Mesendoderm (in vitro differentiated cells): ENCODE measurements at regions not wholly inside any gene's neighbourhood (a gene's known extent, or its start where the extent isn't known, plus 50 kb on each side); places are given as distances from the start of the nearest gene placed in this dataset.
A peak's percentile ranks its signal among the peaks of the same experiment; 100 is the strongest.

Experiments
- DNase-seq: peaks from one replicate; pipeline ENCODE4 v3.0.0; 2013
- H2AK5ac ChIP-seq: 2 replicates; pipeline ENCODE4 v1.6.1; 2013; ENCODE audit warnings: low read length, inconsistent platforms
- H2BK120ac ChIP-seq: 2 replicates; pipeline ENCODE4 v1.6.1; 2013; ENCODE audit warnings: low read depth, mild to moderate bottlenecking, low read length, moderate library complexity, mixed read lengths
- H2BK15ac ChIP-seq: replicated peaks from 2 replicates; pipeline ENCODE4 v1.6.1; 2013; ENCODE audit warnings: low read depth, mild to moderate bottlenecking, moderate library complexity
- H2BK5ac ChIP-seq: 2 replicates; pipeline ENCODE4 v1.6.1; 2013; ENCODE audit warnings: low read length, inconsistent platforms
- H3K18ac ChIP-seq: 2 replicates; pipeline ENCODE4 v1.6.1; 2013; ENCODE audit warnings: mild to moderate bottlenecking, low read length, mixed read lengths
- H3K23ac ChIP-seq: one replicate; pipeline ENCODE4 v1.6.1; 2013; ENCODE audit warnings: low read length
- H3K27ac ChIP-seq: 2 replicates; pipeline ENCODE4 v1.5.1; 2013; ENCODE audit warnings: low read depth, mild to moderate bottlenecking, inconsistent platforms, low read length, moderate library complexity
- H3K27me3 ChIP-seq: 2 replicates; pipeline ENCODE4 v1.6.1; 2013; ENCODE audit warnings: low read length, control low read depth, mild to moderate bottlenecking, inconsistent platforms; ENCODE audit not compliant: insufficient read depth, poor library complexity
- H3K36me3 ChIP-seq: 2 replicates; pipeline ENCODE4 v1.6.1; 2013; ENCODE audit warnings: low read length, inconsistent platforms; ENCODE audit not compliant: control insufficient read depth, insufficient read depth
- H3K4ac ChIP-seq: one replicate; pipeline ENCODE4 v1.6.1; 2013; ENCODE audit warnings: low read depth, mild to moderate bottlenecking, low read length, moderate library complexity
- H3K4me1 ChIP-seq: 2 replicates; pipeline ENCODE4 v1.6.1; 2013; ENCODE audit warnings: low read depth, low read length, inconsistent platforms; ENCODE audit not compliant: control insufficient read depth
- H3K4me2 ChIP-seq: 2 replicates; pipeline ENCODE4 v1.6.1; 2013; ENCODE audit warnings: low read length
- H3K4me3 ChIP-seq: 2 replicates; pipeline ENCODE4 v1.5.1; 2013; ENCODE audit warnings: mild to moderate bottlenecking, low read length
- H3K56ac ChIP-seq: one replicate; pipeline ENCODE4 v1.6.1; 2013; ENCODE audit warnings: low read length
- H3K79me1 ChIP-seq: 2 replicates; pipeline ENCODE4 v1.6.1; 2013; ENCODE audit warnings: low read length, inconsistent platforms
- H3K79me2 ChIP-seq: 2 replicates; pipeline ENCODE4 v1.6.1; 2013; ENCODE audit warnings: mild to moderate bottlenecking, low read length; ENCODE audit not compliant: control insufficient read depth, insufficient read depth
- H3K9ac ChIP-seq: 2 replicates; pipeline ENCODE4 v1.6.1; 2013; ENCODE audit warnings: low read length, inconsistent platforms
- H4K5ac ChIP-seq: one replicate; pipeline ENCODE4 v1.6.1; 2013; ENCODE audit warnings: low read length
- H4K8ac ChIP-seq: one replicate; pipeline ENCODE4 v1.6.1; 2013; ENCODE audit warnings: low read depth, mild to moderate bottlenecking, control low read depth, low read length, moderate library complexity
- WGBS: extraction: QIAGEN DNeasy Blood & Tissue Kit; methylation state at CpG from one replicate; pipeline ENCODE4 v1.1.7; 2013; ENCODE audit warnings: low lambda C conversion rate, missing lambda C conversion rate; ENCODE audit not compliant: insufficient coverage; ENCODE audit errors: extremely low coverage; 5-methylcytosine and 5-hydroxymethylcytosine counted together

DNA sequence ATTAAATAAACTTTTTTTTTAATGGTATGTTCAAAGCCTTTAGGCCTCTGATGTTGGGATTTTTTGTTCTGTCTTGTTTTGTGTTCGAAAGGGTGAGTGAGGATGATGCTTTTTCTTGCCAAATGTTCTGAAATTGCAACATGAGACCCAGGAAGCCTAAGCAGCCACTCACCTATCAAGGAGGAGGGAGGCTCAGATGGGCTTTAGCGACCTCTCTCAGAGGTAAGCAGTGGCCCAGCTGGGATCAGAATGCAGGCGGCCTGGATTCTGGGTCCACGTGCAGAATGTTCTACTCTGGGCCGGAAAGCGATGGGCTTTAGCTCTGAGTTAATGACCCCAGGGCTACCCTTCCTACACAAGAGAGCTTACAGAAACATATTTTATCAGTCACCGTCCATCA, 386.6 kb downstream of the SOX9 start:
- Histone ChIP-seq H3K36me3 (no peaks in the 10 kb centered on the region), H2BK5ac (no peak overlapping the region), H3K9ac (no peak overlapping the region), H3K4ac (no peak overlapping the region), H2BK120ac (no peak overlapping the region), H3K56ac (no peak overlapping the region), H3K4me2 (no peak overlapping the region), H3K79me2 (no peaks in the 10 kb centered on the region), H2AK5ac (no peak overlapping the region), H4K5ac (no peak overlapping the region), H3K18ac (no peak overlapping the region), H3K4me3 (no peak overlapping the region), H4K8ac (no peak overlapping the region), H3K4me1 (peaks cover 2% of the 10 kb centered on the region), H3K27ac (no peak overlapping the region), H3K23ac (no peak overlapping the region), H3K79me1 (no peaks in the 10 kb centered on the region), H2BK15ac (no peak overlapping the region), H3K27me3 (no peaks in the 10 kb centered on the region)
- DNase-seq: no peak
- no CpG with 5 or more reads among the region's 7 CpGs for WGBS

DNA sequence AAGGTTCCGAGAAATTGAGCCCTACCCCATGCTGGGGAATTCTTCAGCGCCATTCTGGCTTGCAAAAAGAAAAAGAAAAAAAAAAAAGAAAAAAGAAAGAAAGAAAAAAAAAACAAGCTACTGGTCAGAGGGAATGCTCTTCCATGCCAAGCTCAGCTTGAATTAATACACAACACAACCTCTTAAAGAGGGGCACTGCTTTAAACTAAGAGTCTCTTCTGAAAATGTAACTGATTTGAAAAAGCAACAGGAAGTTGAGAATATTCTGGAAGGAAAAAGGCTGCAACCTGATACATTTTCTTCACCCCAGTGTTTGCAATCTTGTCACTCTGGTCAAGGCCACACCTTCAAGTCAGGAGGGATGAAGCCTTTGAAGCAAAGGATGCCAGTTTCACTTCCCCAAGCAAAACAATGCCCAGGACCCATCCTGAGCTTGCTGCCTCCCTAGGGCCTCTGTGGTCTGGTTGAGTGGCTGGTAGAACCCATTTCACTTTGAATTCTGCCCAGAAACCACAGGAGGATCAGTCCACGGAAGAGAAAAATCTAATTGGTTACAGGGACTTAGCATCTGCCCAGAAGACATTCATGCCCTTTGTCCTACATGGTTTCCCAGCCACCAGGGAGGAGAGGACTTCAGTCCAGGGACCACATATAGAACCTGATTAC, 389.7 kb downstream of the SOX9 start:
- Histone ChIP-seq H2AK5ac (no peak overlapping the region), H3K4me3 (no peak overlapping the region), H3K23ac (no peak overlapping the region), H3K27ac (no peak overlapping the region), H3K36me3 (no peaks in the 10 kb centered on the region), H3K4ac (no peak overlapping the region), H3K4me1 (no peaks in the 10 kb centered on the region), H3K9ac (no peak overlapping the region), H4K8ac (no peak overlapping the region), H3K27me3 (no peaks in the 10 kb centered on the region), H2BK5ac (no peak overlapping the region), H3K18ac (no peak overlapping the region), H3K79me2 (no peaks in the 10 kb centered on the region), H4K5ac (no peak overlapping the region), H3K79me1 (no peaks in the 10 kb centered on the region), H2BK120ac (no peak overlapping the region), H3K4me2 (no peak overlapping the region), H3K56ac (no peak overlapping the region), H2BK15ac (no peak overlapping the region)
- no CpG with 5 or more reads among the region's 3 CpGs for WGBS
- DNase-seq: no peak

- no peak overlapping the region for H3K4me2 ChIP-seq
- H3K4ac ChIP-seq: no peak overlapping the region
- no peak overlapping the region for H3K23ac ChIP-seq
- no peak overlapping the region for H3K18ac ChIP-seq
- H4K5ac ChIP-seq: no peak overlapping the region
- no peaks in the 10 kb centered on the region for H3K4me1 ChIP-seq
- no peaks in the 10 kb centered on the region for H3K79me1 ChIP-seq
- H2BK15ac ChIP-seq: no peak overlapping the region
- no peak overlapping the region for H3K56ac ChIP-seq
- no peaks in the 10 kb centered on the region for H3K27me3 ChIP-seq
- no peaks in the 10 kb centered on the region for H3K36me3 ChIP-seq
- H3K79me2 ChIP-seq: no peaks in the 10 kb centered on the region
- no peak for DNase-seq
- no peak overlapping the region for H2BK120ac ChIP-seq
- no peak overlapping the region for H3K4me3 ChIP-seq
- no peak overlapping the region for H3K27ac ChIP-seq
- WGBS: no CpG with 5 or more reads among the region's 7 CpGs
- no peak overlapping the region for H2AK5ac ChIP-seq
- H3K9ac ChIP-seq: no peak overlapping the region
- no peak overlapping the region for H4K8ac ChIP-seq
- H2BK5ac ChIP-seq: no peak overlapping the region
Observed at GRCh38 chr17:72511242-72511641, 390.4 kb downstream of the SOX9 start.

DNA sequence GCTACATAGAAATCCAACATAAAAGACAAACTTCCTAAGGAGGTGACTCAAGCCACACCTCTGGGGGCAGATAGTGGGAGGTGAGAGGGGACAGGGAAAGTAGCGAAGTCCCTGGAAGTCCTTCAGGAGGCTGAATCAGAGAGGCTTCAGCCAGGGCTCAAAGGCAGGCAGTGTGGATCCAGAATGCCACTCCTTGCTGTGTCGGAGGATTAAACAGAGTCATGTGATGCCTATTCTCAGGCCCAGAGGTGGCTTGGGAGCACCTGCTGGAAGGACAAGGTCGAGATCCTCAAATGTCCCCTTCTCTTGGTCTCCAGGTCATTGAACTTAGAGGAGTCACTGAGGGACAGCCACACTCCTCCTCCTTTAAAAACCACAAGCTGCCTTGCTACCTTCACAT, 391.1 kb downstream of the SOX9 start:
- Histone ChIP-seq H3K56ac (no peak overlapping the region), H2AK5ac (no peak overlapping the region), H3K4me1 (no peaks in the 10 kb centered on the region), H2BK15ac (no peak overlapping the region), H3K9ac (no peak overlapping the region), H3K79me2 (no peaks in the 10 kb centered on the region), H3K27me3 (no peaks in the 10 kb centered on the region), H2BK5ac (no peak overlapping the region), H4K8ac (no peak overlapping the region), H3K4me2 (no peak overlapping the region), H3K18ac (no peak overlapping the region), H3K23ac (no peak overlapping the region), H3K36me3 (no peaks in the 10 kb centered on the region), H3K27ac (no peak overlapping the region), H4K5ac (no peak overlapping the region), H3K79me1 (no peaks in the 10 kb centered on the region), H3K4ac (no peak overlapping the region), H2BK120ac (no peak overlapping the region), H3K4me3 (no peak overlapping the region)
- WGBS: no CpG with 5 or more reads among the region's 3 CpGs
- DNase-seq: no peak

DNA sequence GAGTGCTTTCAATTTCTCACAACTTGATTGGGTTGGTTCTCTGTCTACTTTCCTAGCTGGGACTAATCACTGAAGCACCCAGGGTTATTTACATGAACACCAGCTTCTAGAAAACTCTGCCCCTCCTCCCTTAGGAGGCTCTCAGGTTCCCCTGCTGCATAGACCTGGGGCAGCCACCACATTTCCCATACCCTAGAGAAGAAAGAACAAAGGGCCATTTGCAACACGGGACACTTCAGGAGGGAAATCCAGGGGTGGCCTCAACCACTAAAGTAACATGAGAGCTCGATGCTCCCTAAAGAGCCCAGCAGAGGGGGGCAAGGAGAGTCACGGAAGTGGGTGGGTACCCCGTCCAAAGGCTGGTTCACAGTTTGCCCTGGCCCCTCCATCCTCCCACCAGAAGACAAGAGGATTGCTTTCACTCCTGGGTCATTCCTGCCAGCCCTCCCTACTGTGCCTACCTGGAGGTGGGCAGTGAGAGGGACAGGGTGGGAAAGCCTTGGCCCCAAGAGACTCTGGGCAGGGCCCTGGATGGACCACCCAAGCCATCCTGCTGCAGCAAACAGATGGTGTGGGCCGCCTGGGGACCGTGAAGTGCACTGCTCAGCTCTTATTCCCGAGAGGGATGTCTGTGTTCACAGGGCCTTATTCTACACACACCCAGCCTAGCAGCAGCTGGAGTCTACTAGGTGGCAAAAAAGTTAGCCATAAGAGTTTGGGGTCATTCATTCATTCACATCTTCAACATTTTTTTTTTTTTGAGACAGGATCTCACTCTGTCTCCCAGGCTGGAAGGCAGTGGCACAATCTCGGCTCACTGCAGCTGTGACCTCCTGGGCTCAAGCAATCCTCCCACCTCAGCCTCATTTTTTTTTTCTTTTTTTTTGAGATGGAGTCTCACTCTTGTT, 392.1 kb downstream of the SOX9 start:
- Histone ChIP-seq H3K27ac (no peak overlapping the region), H4K8ac (no peak overlapping the region), H3K56ac (peak overlapping the region; percentile 34), H4K5ac (no peak overlapping the region), H3K36me3 (no peaks in the 10 kb centered on the region), H3K27me3 (no peaks in the 10 kb centered on the region), H3K18ac (no peak overlapping the region), H3K4me1 (no peaks in the 10 kb centered on the region), H3K79me2 (no peaks in the 10 kb centered on the region), H3K4me2 (no peak overlapping the region), H3K4ac (no peak overlapping the region), H2BK15ac (no peak overlapping the region), H3K23ac (no peak overlapping the region), H2BK5ac (no peak overlapping the region), H3K4me3 (no peak overlapping the region), H3K9ac (no peak overlapping the region), H2AK5ac (no peak overlapping the region), H3K79me1 (no peaks in the 10 kb centered on the region), H2BK120ac (no peak overlapping the region)
- no CpG with 5 or more reads among the region's 8 CpGs for WGBS
- no peak for DNase-seq
